SH-SY5Y (cell line): ENCODE measurements at regions not wholly inside any gene's neighbourhood (a gene's known extent, or its start where the extent isn't known, plus 50 kb on each side); places are given as distances from the start of the nearest gene placed in this dataset.

Experiments
- GATA2 ChIP-seq: IDR thresholded peaks from 2 replicates; pipeline ENCODE4 v1.6.1; 2011; ENCODE audit warnings: mild to moderate bottlenecking, low read depth, low read length
- GATA3 ChIP-seq: IDR thresholded peaks from 2 replicates; pipeline ENCODE4 v1.6.1; 2011; ENCODE audit warnings: low read depth, mild to moderate bottlenecking, low read length, moderate library complexity

- TF ChIP-seq GATA3 (no peak), GATA2 (no peak)
These were observed 59.1 kb upstream of the WIPF1 start for GRCh38 chr2:174656676-174657176.
